OCI-LY3 (cell line): ENCODE measurements at regions not wholly inside any gene's neighbourhood (a gene's known extent, or its start where the extent isn't known, plus 50 kb on each side); places are given as distances from the start of the nearest gene placed in this dataset.

ENCODE experiments used
- EZH2phosphoT487 ChIP-seq: fragments of 200-600 bp; shearing (Covaris generic); IDR thresholded peaks from 2 replicates; pipeline ENCODE4 v1.6.1; 2018; ENCODE audit warnings: antibody characterized with exemption, mixed run types, low read depth
- TF ChIP-seq, protein P1 (sequence below): fragments of 200-600, 300-600 bp; sonication (generic); IDR thresholded peaks from 2 replicates; pipeline ENCODE4 v1.5.1; 2014; ENCODE audit warnings: antibody characterized with exemption, low read length, low read depth

DNA sequence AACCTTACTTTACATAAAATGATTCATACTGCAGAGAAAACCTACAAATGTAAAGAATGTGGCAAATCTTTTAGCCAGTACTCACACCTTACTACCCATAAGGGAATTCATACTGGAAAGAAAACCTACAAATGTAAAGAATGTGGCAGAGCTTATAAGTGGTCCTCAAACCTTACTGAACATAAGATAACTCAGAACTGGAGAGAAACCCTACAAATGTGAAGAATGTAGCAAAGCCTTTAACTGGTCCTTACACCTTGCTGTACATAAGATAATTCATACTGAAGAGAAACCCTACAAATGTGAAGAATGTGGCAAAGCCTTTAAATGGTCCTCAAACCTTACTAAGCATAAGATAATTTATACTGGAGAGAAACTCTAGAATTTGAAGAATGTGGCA lies 90.1 kb downstream of the ZNF675 start:
- TF ChIP-seq, protein P1, sequence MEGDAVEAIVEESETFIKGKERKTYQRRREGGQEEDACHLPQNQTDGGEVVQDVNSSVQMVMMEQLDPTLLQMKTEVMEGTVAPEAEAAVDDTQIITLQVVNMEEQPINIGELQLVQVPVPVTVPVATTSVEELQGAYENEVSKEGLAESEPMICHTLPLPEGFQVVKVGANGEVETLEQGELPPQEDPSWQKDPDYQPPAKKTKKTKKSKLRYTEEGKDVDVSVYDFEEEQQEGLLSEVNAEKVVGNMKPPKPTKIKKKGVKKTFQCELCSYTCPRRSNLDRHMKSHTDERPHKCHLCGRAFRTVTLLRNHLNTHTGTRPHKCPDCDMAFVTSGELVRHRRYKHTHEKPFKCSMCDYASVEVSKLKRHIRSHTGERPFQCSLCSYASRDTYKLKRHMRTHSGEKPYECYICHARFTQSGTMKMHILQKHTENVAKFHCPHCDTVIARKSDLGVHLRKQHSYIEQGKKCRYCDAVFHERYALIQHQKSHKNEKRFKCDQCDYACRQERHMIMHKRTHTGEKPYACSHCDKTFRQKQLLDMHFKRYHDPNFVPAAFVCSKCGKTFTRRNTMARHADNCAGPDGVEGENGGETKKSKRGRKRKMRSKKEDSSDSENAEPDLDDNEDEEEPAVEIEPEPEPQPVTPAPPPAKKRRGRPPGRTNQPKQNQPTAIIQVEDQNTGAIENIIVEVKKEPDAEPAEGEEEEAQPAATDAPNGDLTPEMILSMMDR, result no peak
- TF ChIP-seq EZH2phosphoT487, result no peak
